H1 (cell line): ENCODE measurements at regions not wholly inside any gene's neighbourhood (a gene's known extent, or its start where the extent isn't known, plus 50 kb on each side); places are given as distances from the start of the nearest gene placed in this dataset.

Source experiments
- ATF3 ChIP-seq: IDR thresholded peaks from 2 replicates; pipeline ENCODE4 v1.6.1; 2011; ENCODE audit warnings: low read depth, mild to moderate bottlenecking, low read length; ENCODE audit not compliant: insufficient read depth
- CTBP2 ChIP-seq: IDR thresholded peaks from 2 replicates; pipeline ENCODE4 v1.7.0; 2011; ENCODE audit warnings: borderline replicate concordance, mild to moderate bottlenecking, moderate library complexity, mixed read lengths, low read length; ENCODE audit not compliant: insufficient read depth, insufficient read length
- EGR1 ChIP-seq: IDR thresholded peaks from 2 replicates; pipeline ENCODE4 v1.6.1; 2011; ENCODE audit warnings: low read depth, low read length, borderline replicate concordance
- FOSL1 ChIP-seq: IDR thresholded peaks from 2 replicates; pipeline ENCODE4 v1.6.1; 2011; ENCODE audit warnings: mild to moderate bottlenecking, low read depth, low read length, moderate library complexity; ENCODE audit not compliant: insufficient read depth
- RNF2 ChIP-seq: fragments of 200-900, 300-1000 bp; sonication (generic); IDR thresholded peaks from 2 replicates; pipeline ENCODE4 v1.7.1; 2016; ENCODE audit warnings: borderline replicate concordance, low read depth, mild to moderate bottlenecking, antibody characterized with exemption, low read length; ENCODE audit not compliant: poor library complexity, severe bottlenecking; ENCODE audit errors: missing control alignments
- SIRT6 ChIP-seq: IDR thresholded peaks from one replicate; pipeline ENCODE4 v1.7.1; 2012; ENCODE audit warnings: low read length, inconsistent platforms
- TAF7 ChIP-seq: optimal IDR thresholded peaks from 2 replicates; pipeline ENCODE3; 2011; ENCODE audit warnings: low read depth, mild to moderate bottlenecking, inconsistent platforms, low read length, moderate library complexity, borderline replicate concordance

GRCh38 chr1:14138687-14139086 lies 438.7 kb downstream of the PRDM2 start (continued):
- TF ChIP-seq EGR1, result no peak
- no peak for TF ChIP-seq CTBP2
- TF ChIP-seq ATF3, result no peak
- TF ChIP-seq FOSL1, result no peak
- no peak for TF ChIP-seq TAF7
- no peak for TF ChIP-seq SIRT6
- no peak for TF ChIP-seq RNF2
